ENCODE measurements at regions not wholly inside any gene's neighbourhood (a gene's known extent, or its start where the extent isn't known, plus 50 kb on each side); places are given as distances from the start of the nearest gene placed in this dataset.

DNA sequence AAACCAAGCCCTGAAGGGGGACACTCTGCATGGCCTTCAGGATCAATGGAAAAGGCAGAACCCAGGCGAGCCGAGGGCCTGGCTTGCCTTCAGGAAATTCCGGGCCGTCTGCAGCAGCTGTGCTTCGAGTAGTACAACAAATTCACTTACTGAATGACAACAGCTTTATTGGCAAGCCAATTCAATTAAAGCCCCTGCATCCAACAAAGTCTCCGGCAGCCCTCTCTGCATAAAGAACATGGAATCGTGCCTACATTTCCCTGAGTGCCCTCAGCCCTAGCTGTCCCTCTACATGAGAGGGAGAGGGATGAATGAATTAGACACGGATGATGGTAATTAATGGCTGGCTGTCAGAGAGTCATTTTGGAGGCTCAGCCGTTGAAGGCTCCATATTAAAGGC, 189.0 kb downstream of the BCL11A start:
- Mint-ChIP-seq H3K9me3 (no peaks in the 10 kb centered on the region), H3K36me3 (ENCODE audit: low read depth) (no peaks in the 10 kb centered on the region), H3K4me1 (peaks cover 18% of the 10 kb centered on the region), H3K27me3 (ENCODE audit: insufficient read depth) (peaks cover 30% of the 10 kb centered on the region), H3K27ac (no peak overlapping the region), H3K4me3 (no peak overlapping the region)
- WGBS, 2 experiments (ENCODE audit: insufficient coverage in 1 of 2, insufficient read length in 1 of 2): 80 to 92% methylated on average over 4 to 9 of the region's 9 CpGs
- H3K9ac ChIP-seq (ENCODE audit: extremely low read depth, low read length, poor library complexity, severe bottlenecking): no peak overlapping the region
- no peaks in the 10 kb centered on the region for H3K27me3 ChIP-seq (ENCODE audit: control insufficient read depth, insufficient read depth, low read length, poor library complexity, severe bottlenecking)
- no peak overlapping the region for H3K4me3 ChIP-seq (ENCODE audit: low read length)
- H3K9me3 ChIP-seq (ENCODE audit: control insufficient read depth, low read length): no peaks in the 10 kb centered on the region
- H3K27ac ChIP-seq (ENCODE audit: low read depth, low read length): peak overlapping the region; percentile 83
- peak; percentile 37 for DNase-seq
- no peaks in the 10 kb centered on the region for H3K36me3 ChIP-seq (ENCODE audit: control insufficient read depth, insufficient read depth, low read length)
- TF ChIP-seq, protein P1, sequence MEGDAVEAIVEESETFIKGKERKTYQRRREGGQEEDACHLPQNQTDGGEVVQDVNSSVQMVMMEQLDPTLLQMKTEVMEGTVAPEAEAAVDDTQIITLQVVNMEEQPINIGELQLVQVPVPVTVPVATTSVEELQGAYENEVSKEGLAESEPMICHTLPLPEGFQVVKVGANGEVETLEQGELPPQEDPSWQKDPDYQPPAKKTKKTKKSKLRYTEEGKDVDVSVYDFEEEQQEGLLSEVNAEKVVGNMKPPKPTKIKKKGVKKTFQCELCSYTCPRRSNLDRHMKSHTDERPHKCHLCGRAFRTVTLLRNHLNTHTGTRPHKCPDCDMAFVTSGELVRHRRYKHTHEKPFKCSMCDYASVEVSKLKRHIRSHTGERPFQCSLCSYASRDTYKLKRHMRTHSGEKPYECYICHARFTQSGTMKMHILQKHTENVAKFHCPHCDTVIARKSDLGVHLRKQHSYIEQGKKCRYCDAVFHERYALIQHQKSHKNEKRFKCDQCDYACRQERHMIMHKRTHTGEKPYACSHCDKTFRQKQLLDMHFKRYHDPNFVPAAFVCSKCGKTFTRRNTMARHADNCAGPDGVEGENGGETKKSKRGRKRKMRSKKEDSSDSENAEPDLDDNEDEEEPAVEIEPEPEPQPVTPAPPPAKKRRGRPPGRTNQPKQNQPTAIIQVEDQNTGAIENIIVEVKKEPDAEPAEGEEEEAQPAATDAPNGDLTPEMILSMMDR (conservative IDR thresholded peaks at IDR 0.05): no peak
- H3K4me1 ChIP-seq (ENCODE audit: control insufficient read depth, insufficient read depth, low read length): no peaks in the 10 kb centered on the region

DNA sequence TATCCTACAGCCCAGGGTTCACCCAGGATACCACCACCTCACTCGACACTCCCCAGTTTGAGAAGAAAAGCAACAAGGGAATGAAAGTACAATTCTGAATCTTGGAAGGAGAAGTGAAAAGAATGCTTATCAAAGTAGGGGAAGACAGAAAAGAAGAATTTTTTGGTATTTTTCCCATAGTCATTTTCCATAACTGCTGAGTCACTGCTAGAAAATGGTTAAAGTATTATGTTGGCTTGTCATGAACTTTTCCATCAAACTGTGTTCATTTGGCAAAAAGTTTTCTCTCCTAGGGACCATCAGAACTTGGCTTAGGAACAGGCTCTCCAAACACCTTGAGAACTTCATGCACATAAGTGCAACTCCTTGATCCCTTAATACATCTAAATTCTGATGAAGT, 192.0 kb downstream of the BCL11A start:
- H3K9ac ChIP-seq (ENCODE audit: extremely low read depth, low read length, poor library complexity, severe bottlenecking): no peak overlapping the region
- H3K36me3 Mint-ChIP-seq (ENCODE audit: low read depth): no peaks in the 10 kb centered on the region
- no peak overlapping the region for H3K27ac ChIP-seq (ENCODE audit: low read depth, low read length)
- TF ChIP-seq, protein P1 (conservative IDR thresholded peaks at IDR 0.05): no peak
- H3K27ac Mint-ChIP-seq: no peak overlapping the region
- H3K27me3 ChIP-seq (ENCODE audit: control insufficient read depth, insufficient read depth, low read length, poor library complexity, severe bottlenecking): no peaks in the 10 kb centered on the region
- peaks cover 26% of the 10 kb centered on the region for H3K4me1 Mint-ChIP-seq
- H3K9me3 Mint-ChIP-seq: no peaks in the 10 kb centered on the region
- H3K4me3 ChIP-seq (ENCODE audit: low read length): no peak overlapping the region
- peaks cover 40% of the 10 kb centered on the region for H3K27me3 Mint-ChIP-seq (ENCODE audit: insufficient read depth)
- no peaks in the 10 kb centered on the region for H3K36me3 ChIP-seq (ENCODE audit: control insufficient read depth, insufficient read depth, low read length)
- DNase-seq: no peak
- no peaks in the 10 kb centered on the region for H3K9me3 ChIP-seq (ENCODE audit: control insufficient read depth, low read length)
- H3K4me3 Mint-ChIP-seq: no peak overlapping the region
- no peaks in the 10 kb centered on the region for H3K4me1 ChIP-seq (ENCODE audit: control insufficient read depth, insufficient read depth, low read length)
- 100% methylated on average over 1 of the region's 1 CpG for WGBS, 2 experiments (ENCODE audit: insufficient coverage in 1 of 2, insufficient read length in 1 of 2)

DNA sequence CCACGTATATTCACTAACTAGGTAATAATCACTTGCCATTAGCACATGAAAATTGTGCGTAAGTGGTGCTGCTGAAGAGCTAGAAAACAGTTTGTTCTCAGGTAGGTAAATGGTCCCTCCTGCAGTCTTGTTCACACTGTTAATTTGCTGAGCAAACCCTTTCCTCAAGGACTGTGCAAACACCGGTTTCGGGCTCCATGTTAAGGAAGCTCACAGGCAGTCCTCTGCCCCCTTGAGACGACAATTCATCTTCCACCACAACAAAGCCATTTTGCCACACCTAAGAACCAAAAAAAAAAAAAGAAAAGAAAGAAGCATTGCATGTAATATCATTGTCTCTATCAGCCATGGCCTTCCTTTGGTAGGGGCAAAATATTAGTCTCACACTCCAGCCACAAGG, 193.9 kb downstream of the BCL11A start:
- no peak overlapping the region for H3K27ac ChIP-seq (ENCODE audit: low read depth, low read length)
- no peaks in the 10 kb centered on the region for H3K4me1 ChIP-seq (ENCODE audit: control insufficient read depth, insufficient read depth, low read length)
- Mint-ChIP-seq H3K4me3 (no peak overlapping the region), H3K36me3 (ENCODE audit: low read depth) (no peaks in the 10 kb centered on the region), H3K27ac (no peak overlapping the region), H3K9me3 (no peaks in the 10 kb centered on the region), H3K27me3 (ENCODE audit: insufficient read depth) (peaks cover 47% of the 10 kb centered on the region), H3K4me1 (peaks cover 16% of the 10 kb centered on the region)
- WGBS, 2 experiments (ENCODE audit: insufficient coverage in 1 of 2, insufficient read length in 1 of 2): 40 to 45% methylated on average over 1 to 5 of the region's 5 CpGs
- H3K4me3 ChIP-seq (ENCODE audit: low read length): no peak overlapping the region
- H3K9ac ChIP-seq (ENCODE audit: extremely low read depth, low read length, poor library complexity, severe bottlenecking): no peak overlapping the region
- H3K27me3 ChIP-seq (ENCODE audit: control insufficient read depth, insufficient read depth, low read length, poor library complexity, severe bottlenecking): no peaks in the 10 kb centered on the region
- H3K9me3 ChIP-seq (ENCODE audit: control insufficient read depth, low read length): no peaks in the 10 kb centered on the region
- DNase-seq: peak; percentile 74
- TF ChIP-seq, protein P1 (conservative IDR thresholded peaks at IDR 0.05): peak; percentile 52
- no peaks in the 10 kb centered on the region for H3K36me3 ChIP-seq (ENCODE audit: control insufficient read depth, insufficient read depth, low read length)

All from endodermal cell (in vitro differentiated cells).